ENCODE measurements at regions not wholly inside any gene's neighbourhood (a gene's known extent, or its start where the extent isn't known, plus 50 kb on each side); places are given as distances from the start of the nearest gene placed in this dataset.

GRCh38 chr5:159787837-159788236 is 128.4 kb upstream of the ADRA1B start:
- TF ChIP-seq CTCF (IDR thresholded peaks at IDR 0.05) (no peak), POLR2A (IDR thresholded peaks at IDR 0.05) (no peak)
